SK-N-SH (cell line): ENCODE measurements at regions not wholly inside any gene's neighbourhood (a gene's known extent, or its start where the extent isn't known, plus 50 kb on each side); places are given as distances from the start of the nearest gene placed in this dataset.

Source experiments
- CTCF ChIA-PET: fragments of 300-600, 350-600 bp; formaldehyde crosslinking; extraction: SDS; loops from one replicate; lab custom pipeline; 2021; lab: Yijun Ruan, JAX
- POLR2A ChIA-PET: fragments of 350-600 bp; sonication (Branson Sonifier 250); formaldehyde crosslinking; extraction: SDS; loops from one replicate; lab custom pipeline; 2020; ENCODE audit warnings: antibody characterized with exemption, inconsistent platforms; lab: Yijun Ruan, JAX
- DNase-seq: peaks from one replicate; pipeline ENCODE4 v3.0.0; 2012
- H2AFZ ChIP-seq: fragments of 200-600 bp; sonication (generic); 2 replicates; pipeline ENCODE4 v1.8.1; 2016; ENCODE audit warnings: antibody characterized with exemption, mild to moderate bottlenecking, low read depth
- H3F3A ChIP-seq: fragments of 200-600 bp; sonication (generic); replicated peaks from 2 replicates; pipeline ENCODE3; 2016; ENCODE audit warnings: antibody characterized with exemption, mild to moderate bottlenecking; ENCODE audit not compliant: insufficient read depth
- H3K27ac ChIP-seq, 2 experiments: fragments of 200-500 bp in 1 of 2; fragments of 200-600 bp in 1 of 2; sonication (Bioruptor generic) in 1 of 2; sonication (generic), shearing (Covaris generic) in 1 of 2; 2 replicates each; pipeline versions ENCODE4 v1.5.1 to v1.6.1; 2014 to 2016; ENCODE audit warnings: low read depth in 2 of 2, inconsistent platforms in 1 of 2, low read length in 1 of 2, mild to moderate bottlenecking in 1 of 2, mixed read lengths in 1 of 2
- H3K27me3 ChIP-seq: fragments of 200-600 bp; sonication (generic), shearing (Covaris generic); 2 replicates; pipeline ENCODE4 v1.6.1; 2016; ENCODE audit warnings: mixed run types; ENCODE audit not compliant: insufficient read depth
- H3K36me3 ChIP-seq, 2 experiments: fragments of 200-500 bp in 1 of 2; fragments of 200-600 bp in 1 of 2; sonication (Bioruptor generic) in 1 of 2; sonication (generic) in 1 of 2; replicated peaks in 1 of 2; 2 replicates each; pipeline versions ENCODE3 to v1.5.1; 2014 to 2016; ENCODE audit warnings: low read length in 1 of 2, mild to moderate bottlenecking in 1 of 2; ENCODE audit not compliant: insufficient read depth in 2 of 2, control insufficient read depth in 1 of 2
- H3K4me1 ChIP-seq, 2 experiments: fragments of 200-500 bp in 1 of 2; fragments of 200-600 bp in 1 of 2; sonication (Bioruptor generic) in 1 of 2; sonication (generic), shearing (Covaris generic) in 1 of 2; 2 replicates each; pipeline versions ENCODE4 v1.5.1 to v1.6.1; 2014 to 2016; ENCODE audit warnings: low read depth in 1 of 2, low read length in 1 of 2, mixed run types in 1 of 2; ENCODE audit not compliant: insufficient read depth in 2 of 2, control insufficient read depth in 1 of 2
- H3K4me2 ChIP-seq: fragments of 200-600 bp; sonication (generic), shearing (Covaris generic); 2 replicates; pipeline ENCODE4 v1.6.1; 2017; ENCODE audit warnings: mixed run types
- H3K4me3 ChIP-seq, 2 experiments: fragments of 200-500 bp in 1 of 2; fragments of 200-600 bp in 1 of 2; sonication (Bioruptor generic) in 1 of 2; sonication (generic), shearing (Covaris generic) in 1 of 2; 2 replicates each; pipeline versions ENCODE4 v1.5.1 to v1.8.1; 2014 to 2016; ENCODE audit warnings: low read depth in 2 of 2, inconsistent platforms in 1 of 2, low read length in 1 of 2, mild to moderate bottlenecking in 1 of 2, mixed read lengths in 1 of 2, moderate library complexity in 1 of 2
- H3K79me2 ChIP-seq: fragments of 200-600 bp; sonication (generic); 2 replicates; pipeline ENCODE4 v1.8.1; 2017; ENCODE audit warnings: mild to moderate bottlenecking; ENCODE audit not compliant: insufficient read depth
- H3K9ac ChIP-seq: fragments of 200-600 bp; sonication (generic); 2 replicates; pipeline ENCODE4 v1.6.1; 2017; ENCODE audit warnings: mixed run types
- H3K9me2 ChIP-seq: fragments of 200-600 bp; sonication (generic); 2 replicates; pipeline ENCODE4 v1.6.1; 2017; ENCODE audit warnings: mixed run types
- H3K9me3 ChIP-seq: fragments of 200-600 bp; sonication (generic); 2 replicates; pipeline ENCODE4 v1.6.1; 2017; ENCODE audit warnings: mixed run types, mild to moderate bottlenecking, moderate library complexity
- H4K20me1 ChIP-seq: fragments of 200-600 bp; sonication (generic); 2 replicates; pipeline ENCODE4 v1.6.1; 2017; ENCODE audit warnings: mild to moderate bottlenecking, mixed run types; ENCODE audit not compliant: insufficient read depth
- CHD2 ChIP-seq: fragments of 150-350 bp; IDR thresholded peaks from 2 replicates; pipeline ENCODE4 v1.6.1; 2018; ENCODE audit warnings: low read length; ENCODE audit not compliant: partially characterized antibody
- ELF1 ChIP-seq: IDR thresholded peaks from 2 replicates; pipeline ENCODE4 v1.4.0; 2012
- EP300 ChIP-seq, 2 experiments: IDR thresholded peaks; 2 replicates each; pipeline versions ENCODE4 v1.4.0 to v1.6.1; 2012; ENCODE audit warnings: borderline replicate concordance in 1 of 2, low read depth in 1 of 2, low read length in 1 of 2
- FOXJ3 ChIP-seq: sonication (generic); formaldehyde crosslinking; IDR thresholded peaks from 2 replicates; pipeline ENCODE4 v1.5.1; 2020; ENCODE audit warnings: mild to moderate bottlenecking, missing genetic modification reagents
- FOXM1 ChIP-seq: IDR thresholded peaks from 2 replicates; pipeline ENCODE4 v1.4.0; 2012; ENCODE audit warnings: low read depth, mild to moderate bottlenecking
- GATA2 ChIP-seq: sonication (generic); formaldehyde crosslinking; IDR thresholded peaks from 2 replicates; pipeline ENCODE4 v1.5.0; 2020; ENCODE audit warnings: mild to moderate bottlenecking, missing genetic modification reagents
- JUND ChIP-seq: IDR thresholded peaks from 2 replicates; pipeline ENCODE4 v1.4.0; 2012
- MEF2A ChIP-seq: IDR thresholded peaks from 2 replicates; pipeline ENCODE4 v1.4.0; 2012; ENCODE audit warnings: low read depth, borderline replicate concordance
- RCOR1 ChIP-seq: fragments of 150-350 bp; IDR thresholded peaks from 2 replicates; pipeline ENCODE4 v1.6.1; 2017; ENCODE audit warnings: antibody characterized with exemption, low read length
- RXRA ChIP-seq: IDR thresholded peaks from 2 replicates; pipeline ENCODE4 v1.4.0; 2012; ENCODE audit warnings: low read depth, mild to moderate bottlenecking, borderline replicate concordance
- TAF1 ChIP-seq: IDR thresholded peaks from 2 replicates; pipeline ENCODE4 v1.6.1; 2012; ENCODE audit warnings: low read depth, mild to moderate bottlenecking, low read length, moderate library complexity, borderline replicate concordance
- WGBS: methylation state at CpG from one replicate; pipeline ENCODE4 v1.1.6; 2017; ENCODE audit warnings: low lambda C conversion rate; 5-methylcytosine and 5-hydroxymethylcytosine counted together
- TF ChIP-seq, protein P1 (sequence below): IDR thresholded peaks from 2 replicates; pipeline ENCODE4 v1.4.0; 2012; ENCODE audit warnings: low read depth, borderline replicate concordance
- TF ChIP-seq, protein P2 (sequence below): fragments of 150-350 bp; IDR thresholded peaks from 2 replicates; pipeline ENCODE4 v1.6.1; 2017; ENCODE audit warnings: antibody characterized with exemption, low read length, low read depth, borderline replicate concordance
- TF ChIP-seq, protein P3 (sequence below): IDR thresholded peaks from 2 replicates; pipeline ENCODE4; 2012

DNA sequence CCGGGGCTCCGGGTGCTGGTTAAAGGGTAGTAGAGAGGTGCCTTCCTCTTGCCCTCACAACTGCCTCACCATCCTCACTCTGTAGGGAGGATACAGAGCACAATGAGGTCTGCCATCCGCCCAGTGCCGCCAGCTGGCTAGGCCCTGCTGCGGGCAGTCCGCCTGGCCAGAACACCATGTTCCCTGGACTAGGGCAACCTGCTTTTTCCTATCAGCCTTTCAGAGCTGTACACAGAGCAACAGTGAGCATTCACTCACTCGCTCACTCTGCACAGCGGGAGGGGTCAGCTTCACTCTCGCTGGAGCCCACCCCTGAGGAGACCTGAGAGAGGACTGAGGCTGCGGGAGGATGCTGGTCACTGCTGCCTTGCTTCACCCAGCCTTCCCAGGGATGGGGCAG is 218.7 kb upstream of the CHRNA7 start (continued):
- TF ChIP-seq, protein P1, sequence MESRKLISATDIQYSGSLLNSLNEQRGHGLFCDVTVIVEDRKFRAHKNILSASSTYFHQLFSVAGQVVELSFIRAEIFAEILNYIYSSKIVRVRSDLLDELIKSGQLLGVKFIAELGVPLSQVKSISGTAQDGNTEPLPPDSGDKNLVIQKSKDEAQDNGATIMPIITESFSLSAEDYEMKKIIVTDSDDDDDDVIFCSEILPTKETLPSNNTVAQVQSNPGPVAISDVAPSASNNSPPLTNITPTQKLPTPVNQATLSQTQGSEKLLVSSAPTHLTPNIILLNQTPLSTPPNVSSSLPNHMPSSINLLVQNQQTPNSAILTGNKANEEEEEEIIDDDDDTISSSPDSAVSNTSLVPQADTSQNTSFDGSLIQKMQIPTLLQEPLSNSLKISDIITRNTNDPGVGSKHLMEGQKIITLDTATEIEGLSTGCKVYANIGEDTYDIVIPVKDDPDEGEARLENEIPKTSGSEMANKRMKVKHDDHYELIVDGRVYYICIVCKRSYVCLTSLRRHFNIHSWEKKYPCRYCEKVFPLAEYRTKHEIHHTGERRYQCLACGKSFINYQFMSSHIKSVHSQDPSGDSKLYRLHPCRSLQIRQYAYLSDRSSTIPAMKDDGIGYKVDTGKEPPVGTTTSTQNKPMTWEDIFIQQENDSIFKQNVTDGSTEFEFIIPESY: no peak
- TF ChIP-seq RCOR1 (no peak), FOXJ3 (CRISPR knock-in tag) (no peak), GATA2 (CRISPR knock-in tag) (no peak), ELF1 (no peak)
- TF ChIP-seq, protein P2, sequence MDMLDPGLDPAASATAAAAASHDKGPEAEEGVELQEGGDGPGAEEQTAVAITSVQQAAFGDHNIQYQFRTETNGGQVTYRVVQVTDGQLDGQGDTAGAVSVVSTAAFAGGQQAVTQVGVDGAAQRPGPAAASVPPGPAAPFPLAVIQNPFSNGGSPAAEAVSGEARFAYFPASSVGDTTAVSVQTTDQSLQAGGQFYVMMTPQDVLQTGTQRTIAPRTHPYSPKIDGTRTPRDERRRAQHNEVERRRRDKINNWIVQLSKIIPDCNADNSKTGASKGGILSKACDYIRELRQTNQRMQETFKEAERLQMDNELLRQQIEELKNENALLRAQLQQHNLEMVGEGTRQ: no peak
- TF ChIP-seq, protein P3, sequence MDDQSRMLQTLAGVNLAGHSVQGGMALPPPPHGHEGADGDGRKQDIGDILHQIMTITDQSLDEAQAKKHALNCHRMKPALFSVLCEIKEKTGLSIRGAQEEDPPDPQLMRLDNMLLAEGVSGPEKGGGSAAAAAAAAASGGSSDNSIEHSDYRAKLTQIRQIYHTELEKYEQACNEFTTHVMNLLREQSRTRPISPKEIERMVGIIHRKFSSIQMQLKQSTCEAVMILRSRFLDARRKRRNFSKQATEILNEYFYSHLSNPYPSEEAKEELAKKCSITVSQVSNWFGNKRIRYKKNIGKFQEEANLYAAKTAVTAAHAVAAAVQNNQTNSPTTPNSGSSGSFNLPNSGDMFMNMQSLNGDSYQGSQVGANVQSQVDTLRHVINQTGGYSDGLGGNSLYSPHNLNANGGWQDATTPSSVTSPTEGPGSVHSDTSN: no peak

DNA sequence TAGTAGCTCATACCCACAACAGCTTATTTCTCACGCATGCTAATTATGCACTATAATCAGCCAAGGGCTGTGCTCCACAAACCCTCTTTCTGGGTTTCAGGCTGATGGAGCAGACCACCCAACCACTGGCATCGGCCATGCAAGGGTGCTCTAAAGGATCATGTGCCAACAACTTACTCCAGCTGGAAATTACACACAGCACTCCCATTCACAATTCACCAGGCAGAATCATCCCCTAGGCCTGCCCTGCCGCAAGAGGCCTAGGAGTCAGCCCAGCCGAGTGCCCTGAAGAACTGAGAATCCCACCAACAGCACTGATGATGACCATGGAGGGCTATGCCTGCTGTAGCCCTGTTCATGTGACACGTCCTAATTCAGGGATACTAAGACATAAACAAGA is 216.2 kb upstream of the CHRNA7 start:
- no peak overlapping the region for H3K4me2 ChIP-seq
- no peaks in the 10 kb centered on the region for H3F3A ChIP-seq
- H3K36me3 ChIP-seq: no peaks in the 10 kb centered on the region
- H3K4me1 ChIP-seq: peaks cover 0 to 7% of the 10 kb centered on the region in 2 experiments; a peak in 1 of 4 replicates
- 31% methylated on average over 5 of the region's 5 CpGs for WGBS
- H2AFZ ChIP-seq: no peak overlapping the region
- TF ChIP-seq JUND (no peak), FOXJ3 (CRISPR knock-in tag) (no peak), TAF1 (no peak), MEF2A (no peak), CHD2 (no peak), RXRA (no peak), EP300 (IDR thresholded peaks at IDR 0.05; ENCODE audit: borderline replicate concordance in 1 of 2, low read depth in 1 of 2, low read length in 1 of 2) (no peak), FOXM1 (no peak), RCOR1 (no peak)
- TF ChIP-seq, protein P3: no peak
- TF ChIP-seq, protein P2: no peak
- TF ChIP-seq, all 33 proteins: peak for 0
- no peaks in the 10 kb centered on the region for H3K9me3 ChIP-seq
- POLR2A ChIA-PET: no interaction called here
- H3K27me3 ChIP-seq: no peaks in the 10 kb centered on the region
- CTCF ChIA-PET: no interaction called here
- no peaks in the 10 kb centered on the region for H4K20me1 ChIP-seq
- no peaks in the 10 kb centered on the region for H3K9me2 ChIP-seq
- no peak overlapping the region for H3K4me3 ChIP-seq
- H3K9ac ChIP-seq: no peak overlapping the region
- DNase-seq: no peak
- H3K27ac ChIP-seq: no peak overlapping the region
- H3K79me2 ChIP-seq: no peaks in the 10 kb centered on the region
